ENCODE measurements at regions not wholly inside any gene's neighbourhood (a gene's known extent, or its start where the extent isn't known, plus 50 kb on each side); places are given as distances from the start of the nearest gene placed in this dataset.

DNA sequence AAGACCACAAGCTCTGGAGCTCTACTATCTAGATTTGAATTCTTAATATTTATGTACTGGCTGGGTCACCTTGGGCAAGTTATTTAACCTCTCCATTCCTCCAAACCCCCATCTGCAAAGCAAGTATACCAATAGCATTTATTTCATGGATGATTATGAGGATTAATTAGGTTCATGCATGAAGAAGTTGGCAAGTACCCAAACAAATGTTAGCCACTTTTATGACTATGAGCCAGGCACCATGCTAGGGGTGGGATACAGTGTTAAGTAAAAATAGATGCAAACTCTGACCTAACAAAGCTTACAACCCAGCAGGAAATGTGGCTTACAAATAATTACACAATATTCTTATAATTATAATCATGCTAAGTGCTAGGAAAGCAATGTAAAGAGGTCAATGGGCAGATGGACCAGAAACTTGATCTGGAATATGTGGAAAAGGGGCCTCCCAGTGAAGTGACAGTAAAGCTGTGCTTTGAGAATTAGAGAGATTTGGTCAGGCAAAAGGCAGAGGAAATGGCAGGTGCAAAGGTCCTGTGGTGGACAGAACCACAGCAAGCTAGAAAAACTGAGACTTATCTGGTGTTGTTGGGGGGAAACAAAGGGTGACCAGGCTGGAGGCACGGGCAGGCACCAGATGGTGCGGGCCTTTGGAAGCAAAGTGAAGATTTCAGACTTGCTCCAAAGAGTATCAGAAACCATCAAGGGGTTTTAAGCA lies 525.2 kb upstream of the TRPC7 start:
- TF ChIP-seq POLR2AphosphoS5 (IDR thresholded peaks at IDR 0.05; ENCODE audit: low read depth, low read length) (no peak), POLR2A (IDR thresholded peaks at IDR 0.05; ENCODE audit: low read depth, low read length) (no peak)

Measured in GM12891 (cell line).